ENCODE measurements at regions not wholly inside any gene's neighbourhood (a gene's known extent, or its start where the extent isn't known, plus 50 kb on each side); places are given as distances from the start of the nearest gene placed in this dataset.

GRCh38 chr1:171431994-171432393 is 53.3 kb upstream of the PRRC2C start:
- Histone ChIP-seq H3K4me2 (ENCODE audit: insufficient read depth, low read length) (no peak overlapping the region), H3K9me1 (replicated peaks; ENCODE audit: control insufficient read depth, extremely low read depth, insufficient read depth, low read length) (no peaks in the 10 kb centered on the region), H3K36me3 (ENCODE audit: control insufficient read depth in 2 of 2, extremely low read depth in 1 of 2, insufficient read depth in 2 of 2, low read length in 2 of 2) (no peaks in the 10 kb centered on the region), H3K9me3 (replicated peaks; ENCODE audit: control insufficient read depth, insufficient read depth, low read length) (no peaks in the 10 kb centered on the region), H4K20me1 (replicated peaks; ENCODE audit: control insufficient read depth, extremely low read depth, insufficient read depth, low read length) (no peaks in the 10 kb centered on the region), H3K27me3 (ENCODE audit: control insufficient read depth in 2 of 2, insufficient read depth in 2 of 2, low read length in 2 of 2) (no peaks in the 10 kb centered on the region), H3K79me2 (ENCODE audit: control insufficient read depth, insufficient read depth, low read length) (no peaks in the 10 kb centered on the region), H3K27ac (ENCODE audit: insufficient read depth, low read depth, low read length) (no peak overlapping the region), H3K4me1 (ENCODE audit: control insufficient read depth, extremely low read depth, insufficient read depth, low read length) (peaks cover 15% of the 10 kb centered on the region), H2AFZ (ENCODE audit: low read depth, low read length) (no peak overlapping the region), H3K4me3 (replicated peaks in 1 of 3; ENCODE audit: insufficient read depth in 1 of 3, low read depth in 1 of 3, low read length in 3 of 3) (no peak overlapping the region), H3K9ac (replicated peaks; ENCODE audit: extremely low read depth, insufficient read depth, low read length) (no peak overlapping the region)
- no peak for TF ChIP-seq FOS (IDR thresholded peaks at IDR 0.05; ENCODE audit: borderline replicate concordance, insufficient read depth, low read length)
- TF ChIP-seq CTCF (IDR thresholded peaks at IDR 0.05; ENCODE audit: extremely low read depth in 1 of 2, insufficient read depth in 1 of 2, low read depth in 1 of 2, low read length in 2 of 2), result no peak
- no peak for TF ChIP-seq MYC (IDR thresholded peaks at IDR 0.05; ENCODE audit: low read depth, low read length)
- TF ChIP-seq MAX (IDR thresholded peaks at IDR 0.05; ENCODE audit: insufficient read depth, insufficient read length), result no peak
- TF ChIP-seq GATA2 (IDR thresholded peaks at IDR 0.05; ENCODE audit: insufficient read depth, insufficient read length, low read depth, low read length), result no peak
- no peak for TF ChIP-seq POLR2A (IDR thresholded peaks at IDR 0.05; ENCODE audit: low read depth, low read length)
- TF ChIP-seq EZH2 (IDR thresholded peaks at IDR 0.05; ENCODE audit: borderline replicate concordance, low read depth, low read length, severe bottlenecking), result no peak
- no peak for TF ChIP-seq JUN (IDR thresholded peaks at IDR 0.05; ENCODE audit: borderline replicate concordance, insufficient read depth, insufficient read length, low read depth)
- no peak for TF ChIP-seq POLR2AphosphoS5 (IDR thresholded peaks at IDR 0.05; ENCODE audit: insufficient read depth, low read depth, low read length)
- no TSS peak for BruUV-seq (replicated peaks)
- ChIA-PET POLR2A (no interaction called here), CTCF (no interaction called here)
- no peak for FAIRE-seq
- dilution Hi-C loops (cut with MboI; ENCODE audit: extremely low pct_ligation_motif_present, low sequenced_read_pairs), result no loop called here
- DNase-seq (ENCODE audit: low read depth, low spot score), result no peak
- intact Hi-C loops (cut with micrococcal nuclease), result no loop called here
